Astrocyte of the cerebellum (primary cell): ENCODE measurements at regions not wholly inside any gene's neighbourhood (a gene's known extent, or its start where the extent isn't known, plus 50 kb on each side); places are given as distances from the start of the nearest gene placed in this dataset.

ENCODE experiments used
- DNase-seq: peaks from one replicate; pipeline ENCODE4 v3.0.0-alpha.2; 2011; ENCODE audit warnings: low read depth
- H3K4me3 ChIP-seq: 2 replicates; pipeline ENCODE4 v1.5.1; 2011; ENCODE audit warnings: mild to moderate bottlenecking, low read depth, low read length, moderate library complexity
- in situ Hi-C: cut with HindIII; loops from 2 replicates; pipeline ENCODE4 v1.10.0; 2017; ENCODE audit warnings: low sequenced_read_pairs
- TF ChIP-seq, protein P1 (sequence below): IDR thresholded peaks from 2 replicates; pipeline ENCODE4 v1.5.1; 2012; ENCODE audit warnings: low read length, low read depth, moderate library complexity, mild to moderate bottlenecking; ENCODE audit errors: missing control alignments

DNA sequence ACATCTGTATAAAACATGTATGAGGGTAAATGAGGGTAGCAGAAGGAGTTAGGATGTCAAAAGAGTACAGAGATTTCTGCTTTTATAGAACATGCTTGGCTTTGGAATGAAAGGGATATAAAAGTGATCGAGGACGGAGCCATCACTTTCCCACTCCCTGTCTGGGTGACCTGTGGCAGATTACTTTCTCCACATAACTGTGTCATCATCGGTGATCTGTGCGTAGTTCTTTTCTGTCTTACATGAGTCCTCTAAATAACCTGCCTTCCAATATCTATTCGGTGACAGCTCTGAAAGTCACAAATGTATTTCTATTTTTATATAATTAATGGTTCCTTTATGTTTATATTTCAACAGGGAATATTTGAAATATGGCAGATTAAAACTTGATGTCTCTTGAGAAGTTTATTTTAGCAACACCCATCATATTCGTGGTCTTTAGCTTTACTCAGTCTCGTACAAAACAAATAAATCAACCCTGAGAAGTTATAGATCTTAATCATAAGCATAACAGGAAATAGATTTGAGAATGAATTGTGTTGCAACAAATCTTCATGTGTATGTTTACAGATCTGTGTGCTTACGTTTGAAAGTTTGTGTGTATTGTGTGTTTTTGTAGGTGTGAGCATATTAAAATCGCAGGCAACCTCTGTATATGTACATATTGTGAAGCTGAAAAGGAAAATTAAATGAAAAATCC is 1094.3 kb downstream of the EFNB2 start:
- no peak for DNase-seq
- in situ Hi-C loops, result no loop called here
- H3K4me3 ChIP-seq, result no peak overlapping the region
- TF ChIP-seq, protein P1, sequence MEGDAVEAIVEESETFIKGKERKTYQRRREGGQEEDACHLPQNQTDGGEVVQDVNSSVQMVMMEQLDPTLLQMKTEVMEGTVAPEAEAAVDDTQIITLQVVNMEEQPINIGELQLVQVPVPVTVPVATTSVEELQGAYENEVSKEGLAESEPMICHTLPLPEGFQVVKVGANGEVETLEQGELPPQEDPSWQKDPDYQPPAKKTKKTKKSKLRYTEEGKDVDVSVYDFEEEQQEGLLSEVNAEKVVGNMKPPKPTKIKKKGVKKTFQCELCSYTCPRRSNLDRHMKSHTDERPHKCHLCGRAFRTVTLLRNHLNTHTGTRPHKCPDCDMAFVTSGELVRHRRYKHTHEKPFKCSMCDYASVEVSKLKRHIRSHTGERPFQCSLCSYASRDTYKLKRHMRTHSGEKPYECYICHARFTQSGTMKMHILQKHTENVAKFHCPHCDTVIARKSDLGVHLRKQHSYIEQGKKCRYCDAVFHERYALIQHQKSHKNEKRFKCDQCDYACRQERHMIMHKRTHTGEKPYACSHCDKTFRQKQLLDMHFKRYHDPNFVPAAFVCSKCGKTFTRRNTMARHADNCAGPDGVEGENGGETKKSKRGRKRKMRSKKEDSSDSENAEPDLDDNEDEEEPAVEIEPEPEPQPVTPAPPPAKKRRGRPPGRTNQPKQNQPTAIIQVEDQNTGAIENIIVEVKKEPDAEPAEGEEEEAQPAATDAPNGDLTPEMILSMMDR, result no peak

DNA sequence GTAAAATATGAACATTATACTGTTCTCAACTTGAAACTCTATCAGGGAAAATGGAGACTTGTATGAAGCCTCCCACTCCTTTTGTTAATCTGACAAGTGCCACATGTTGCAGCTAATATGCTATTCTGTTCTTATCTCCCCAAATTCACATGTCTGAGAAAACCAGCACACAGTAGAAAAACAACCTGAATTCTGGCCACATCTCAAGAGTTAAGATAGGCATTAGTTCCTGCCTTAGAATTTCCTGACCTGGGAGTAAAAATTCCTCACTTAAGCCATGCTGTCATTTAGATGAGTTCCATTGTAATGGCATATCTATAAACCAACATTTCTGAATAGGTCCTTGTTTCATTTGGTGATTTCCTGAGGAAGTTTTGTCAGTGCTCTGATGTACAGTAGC is 1098.5 kb downstream of the EFNB2 start:
- in situ Hi-C loops, result no loop called here
- DNase-seq, result no peak
- H3K4me3 ChIP-seq, result no peak overlapping the region
- TF ChIP-seq, protein P1, result no peak

DNA sequence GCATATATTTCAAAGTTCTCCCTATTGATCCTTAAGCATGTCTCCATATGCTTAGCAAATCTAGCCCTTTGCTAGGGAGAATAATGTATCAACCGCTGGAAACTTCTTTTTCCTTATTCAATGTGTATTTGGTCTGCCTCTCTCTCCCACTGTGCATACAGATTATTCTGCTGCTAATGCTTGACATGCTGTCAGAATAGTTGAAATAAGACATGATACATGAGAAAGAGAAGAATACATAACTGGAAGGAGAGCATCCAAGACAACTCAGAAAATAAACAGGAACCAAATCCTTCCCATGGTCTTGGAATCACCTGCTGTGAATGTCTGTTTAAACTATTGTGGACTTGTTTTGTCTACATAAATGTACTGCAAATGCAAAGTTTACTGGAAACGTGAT is 1103.0 kb downstream of the EFNB2 start:
- in situ Hi-C loops, result no loop called here
- H3K4me3 ChIP-seq, result no peak overlapping the region
- DNase-seq, result no peak
- TF ChIP-seq, protein P1, result no peak

DNA sequence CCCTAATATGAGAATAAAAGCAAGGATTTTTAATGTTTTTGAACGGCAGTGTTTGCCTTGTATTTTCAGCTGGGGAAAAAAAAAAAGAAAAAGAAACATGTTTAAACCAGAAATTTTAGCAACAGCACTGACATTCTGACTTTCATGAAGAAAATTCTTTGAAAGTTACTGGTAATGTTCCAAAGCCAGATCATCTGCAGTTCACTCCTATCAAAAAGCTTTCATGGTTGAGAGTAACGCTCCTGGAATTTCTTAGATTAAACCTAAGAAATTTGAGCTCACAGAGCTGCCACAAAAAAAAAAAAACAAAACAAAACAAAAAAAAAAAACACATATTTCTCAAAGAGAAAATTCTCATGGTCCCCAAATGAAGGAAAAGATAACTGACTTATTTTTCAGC is 1106.7 kb downstream of the EFNB2 start:
- TF ChIP-seq, protein P1, result no peak
- in situ Hi-C loops, result no loop called here
- no peak overlapping the region for H3K4me3 ChIP-seq
- no peak for DNase-seq

DNA sequence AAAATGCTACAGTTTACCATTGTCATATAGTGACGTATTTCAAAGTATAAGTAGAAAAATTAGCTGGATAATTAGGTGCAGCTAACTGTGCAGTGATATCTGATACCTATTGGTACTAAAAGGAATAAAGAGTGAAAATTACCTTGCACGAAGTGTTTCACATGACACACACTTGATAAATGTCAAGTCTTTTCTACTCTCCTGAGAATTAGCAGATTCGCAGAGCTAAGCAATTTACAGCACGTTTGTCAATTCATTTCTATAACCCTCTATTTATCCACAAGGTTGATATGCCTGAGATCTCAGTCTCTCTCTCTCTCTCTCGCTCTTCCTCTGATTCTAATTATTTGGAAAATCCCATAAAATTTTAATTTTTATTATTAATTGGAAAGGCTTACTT is 1109.0 kb downstream of the EFNB2 start:
- no peak overlapping the region for H3K4me3 ChIP-seq
- in situ Hi-C loops, result no loop called here
- TF ChIP-seq, protein P1, result no peak
- DNase-seq, result no peak

DNA sequence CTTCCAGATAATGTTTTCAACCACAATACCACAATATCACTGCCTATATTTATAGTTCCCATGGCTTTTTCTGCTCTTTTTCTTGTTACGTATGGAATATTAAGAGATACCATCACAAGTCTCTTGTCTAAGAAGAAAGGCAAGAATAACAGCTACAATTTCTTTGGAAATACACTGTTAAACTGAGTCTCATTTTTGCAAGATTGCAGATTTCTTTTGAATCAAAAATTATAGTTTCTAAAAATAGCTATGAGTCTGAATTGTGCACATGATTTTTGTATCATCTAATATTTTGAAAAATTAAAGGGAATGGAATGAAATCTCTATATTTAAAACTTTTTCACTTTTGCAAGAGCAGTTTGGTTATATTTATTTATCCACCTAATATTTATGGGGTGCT is 1120.8 kb downstream of the EFNB2 start:
- in situ Hi-C loops, result no loop called here
- DNase-seq, result no peak
- TF ChIP-seq, protein P1, result no peak
- no peak overlapping the region for H3K4me3 ChIP-seq
